ENCODE measurements at regions not wholly inside any gene's neighbourhood (a gene's known extent, or its start where the extent isn't known, plus 50 kb on each side); places are given as distances from the start of the nearest gene placed in this dataset.

GRCh38 chr3:67297715-67298475 lies 299.8 kb downstream of the KBTBD8 start:
- no peak overlapping the region for H3K23ac ChIP-seq (ENCODE audit: insufficient read length)

More at GRCh38 chr3:67297715-67298475, 299.8 kb downstream of the KBTBD8 start:
- no peaks in the 10 kb centered on the region for H3K9me3 ChIP-seq (ENCODE audit: insufficient read depth in 2 of 2, low read depth in 1 of 2, low read length in 1 of 2)
- no peak overlapping the region for H2BK5ac ChIP-seq (ENCODE audit: low read depth, low read length)
- no peak overlapping the region for H2BK20ac ChIP-seq (ENCODE audit: low read length)
- ChIA-PET POLR2A (ENCODE audit: partially characterized antibody) (interaction anchor here (1.5 kb wide), 1 partner anchor 309 kb away, joined by 3 read pairs; no protein-coding TSS in a partner anchor), CTCF (ENCODE audit: partially characterized antibody) (interaction anchor here (0.6 to 2.4 kb wide), 4 partner anchors 33 to 326 kb away, joined by 3 to 5 read pairs (median 4); no protein-coding TSS in a partner anchor)
- H2AFZ ChIP-seq (ENCODE audit: low read length): no peak overlapping the region
- no peak overlapping the region for H3K4ac ChIP-seq (replicated peaks; ENCODE audit: insufficient read length, low read depth, low read length)
- no peak overlapping the region for H3K18ac ChIP-seq (ENCODE audit: extremely low read depth, low read length)
- H3K9ac ChIP-seq (replicated peaks in 1 of 4; ENCODE audit: extremely low read depth in 1 of 4, low read depth in 3 of 4, low read length in 3 of 4): no peak overlapping the region
- H3K56ac ChIP-seq (replicated peaks; ENCODE audit: insufficient read length, low read depth, low read length): no peak overlapping the region
- H3K14ac ChIP-seq (ENCODE audit: insufficient read length): no peak overlapping the region
- H4K8ac ChIP-seq (ENCODE audit: extremely low read depth, insufficient read depth, low read length): no peak overlapping the region
- no peak overlapping the region for H2BK12ac ChIP-seq (ENCODE audit: low read depth, low read length)
- H3K27ac ChIP-seq (ENCODE audit: low read depth, low read length): no peak overlapping the region
- no peak overlapping the region for H3K4me3 ChIP-seq (ENCODE audit: extremely low read depth in 1 of 4, insufficient read depth in 2 of 4, low read depth in 3 of 4, low read length in 4 of 4)
- H4K5ac ChIP-seq (ENCODE audit: insufficient read length, low read depth, low read length): no peak overlapping the region
- no peak overlapping the region for H2AK5ac ChIP-seq (ENCODE audit: low read depth, low read length)
- H2BK120ac ChIP-seq (replicated peaks; ENCODE audit: low read depth, low read length): no peak overlapping the region
- FAIRE-seq (no peak), DNase-seq (ENCODE audit: low read depth in 1 of 2, low spot score in 2 of 2) (no peak)
- H3K4me1 ChIP-seq (replicated peaks in 1 of 4; ENCODE audit: control insufficient read depth in 3 of 4, insufficient read depth in 4 of 4, low read length in 3 of 4): peaks cover 0 to 3% (median 2%) of the 10 kb centered on the region in 4 experiments; a peak in 3 of 7 replicates
- no peak overlapping the region for H3K4me2 ChIP-seq (ENCODE audit: insufficient read depth in 1 of 2, low read depth in 2 of 2, low read length in 2 of 2)
- H3K79me2 ChIP-seq (ENCODE audit: control insufficient read depth in 1 of 2, insufficient read depth in 2 of 2, low read length in 2 of 2): no peaks in the 10 kb centered on the region
- H2BK15ac ChIP-seq (ENCODE audit: low read length): no peak overlapping the region
- no peaks in the 10 kb centered on the region for H3K23me2 ChIP-seq (ENCODE audit: low read depth, low read length)
- no peak for TF ChIP-seq USF2 (IDR thresholded peaks at IDR 0.05; ENCODE audit: low read length)
- no peak for TF ChIP-seq EP300 (IDR thresholded peaks at IDR 0.05; ENCODE audit: borderline replicate concordance in 1 of 2, low read depth in 2 of 2, low read length in 2 of 2)
- no peak for TF ChIP-seq CTCF (IDR thresholded peaks at IDR 0.05; ENCODE audit: control extremely low read depth in 1 of 3, insufficient read depth in 1 of 3, low read depth in 1 of 3, low read length in 3 of 3)
- no peak for TF ChIP-seq ASH2L (IDR thresholded peaks at IDR 0.05; ENCODE audit: low read length)
- no peak for TF ChIP-seq CHD1 (IDR thresholded peaks at IDR 0.05; ENCODE audit: low read depth, low read length)
- H3K27me3 ChIP-seq (replicated peaks in 1 of 4; ENCODE audit: control insufficient read depth in 3 of 4, extremely low read depth in 1 of 4, insufficient read depth in 3 of 4, low read length in 3 of 4): no peaks in the 10 kb centered on the region
- no peaks in the 10 kb centered on the region for H3K79me1 ChIP-seq (ENCODE audit: low read depth, low read length)
- no peaks in the 10 kb centered on the region for H4K20me1 ChIP-seq (replicated peaks in 1 of 2; ENCODE audit: control insufficient read depth in 1 of 2, insufficient read depth in 2 of 2, low read length in 2 of 2)
- 95% methylated on average over 4 of the region's 4 CpGs; no CpG with 5 or more reads in 1 of the 2 experiments for WGBS, 2 experiments (ENCODE audit: extremely low coverage in 1 of 2, insufficient coverage in 1 of 2, insufficient read length in 1 of 2, insufficient replicate concordance in 2 of 2, low coverage in 1 of 2, low lambda C conversion rate in 2 of 2, missing lambda C conversion rate in 1 of 2)
- no peak overlapping the region for H4K91ac ChIP-seq (replicated peaks; ENCODE audit: insufficient read length, low read length)
- no peaks in the 10 kb centered on the region for H3K36me3 ChIP-seq (ENCODE audit: control insufficient read depth in 2 of 4, insufficient read depth in 4 of 4, low read length in 3 of 4)

Measured in H1 (cell line).